Erythroblast (primary cell): ENCODE measurements at regions not wholly inside any gene's neighbourhood (a gene's known extent, or its start where the extent isn't known, plus 50 kb on each side); places are given as distances from the start of the nearest gene placed in this dataset.

ENCODE experiments used
- GATA1 ChIP-seq: IDR thresholded peaks from 2 replicates; pipeline ENCODE4 v1.6.1; 2011; ENCODE audit warnings: low read depth, mild to moderate bottlenecking, control low read depth, low read length, moderate library complexity
- POLR2A ChIP-seq: IDR thresholded peaks from 2 replicates; pipeline ENCODE4 v1.6.1; 2011; ENCODE audit warnings: mild to moderate bottlenecking, low read length

GRCh38 chr1:194857413-194857812, 1671.0 kb upstream of the B3GALT2 start:
- no peak for TF ChIP-seq POLR2A
- TF ChIP-seq GATA1: no peak
